DLD1 (cell line): ENCODE measurements at regions not wholly inside any gene's neighbourhood (a gene's known extent, or its start where the extent isn't known, plus 50 kb on each side); places are given as distances from the start of the nearest gene placed in this dataset.

Source experiments
- in situ Hi-C: cut with HindIII; loops from 2 replicates; pipeline ENCODE4 v1.10.0; 2017; ENCODE audit warnings: low sequenced_read_pairs

DNA sequence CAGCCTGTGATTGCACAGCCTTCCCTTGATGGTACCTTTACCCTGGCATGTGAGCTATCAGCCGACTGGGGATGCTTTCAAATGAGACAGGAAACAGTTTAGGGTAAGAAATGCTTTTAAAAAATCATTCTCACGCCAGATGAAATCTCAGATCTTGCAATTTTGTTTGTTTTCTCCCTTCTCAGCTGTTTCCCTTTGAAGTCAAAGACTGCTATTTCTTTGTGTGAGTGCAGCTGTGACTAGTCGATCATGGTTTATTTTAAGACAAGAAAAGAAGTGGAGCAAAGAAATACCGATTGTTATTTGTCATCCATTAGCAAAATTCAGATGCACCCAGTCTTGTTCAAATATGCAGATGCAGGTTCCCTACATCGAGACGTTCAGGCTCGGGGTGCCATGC is 489.7 kb downstream of the QKI start:
- in situ Hi-C loops: no loop called here

GRCh38 chr6:163903541-163903940 is 489.0 kb downstream of the QKI start:
- in situ Hi-C loops: no loop called here

DNA sequence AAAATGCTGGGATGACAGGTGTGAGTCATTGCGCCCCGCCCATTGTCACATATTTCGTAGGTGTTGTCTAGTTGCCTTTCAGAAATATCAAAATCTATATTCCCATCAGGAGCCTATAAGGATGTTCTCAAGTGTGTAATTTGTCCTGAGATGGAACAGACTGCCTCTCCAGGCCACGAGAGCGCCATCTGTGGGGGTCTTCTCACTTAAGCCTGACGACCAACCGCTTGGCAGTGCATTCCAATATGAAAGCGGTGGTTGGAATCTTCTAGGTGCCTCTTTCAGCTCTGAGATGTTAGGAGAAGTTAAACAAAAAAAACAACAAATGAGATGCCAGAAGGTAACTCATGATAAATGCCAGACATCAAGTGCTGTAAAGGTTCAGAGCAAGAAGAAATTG is 488.5 kb downstream of the QKI start:
- in situ Hi-C loops: no loop called here

DNA sequence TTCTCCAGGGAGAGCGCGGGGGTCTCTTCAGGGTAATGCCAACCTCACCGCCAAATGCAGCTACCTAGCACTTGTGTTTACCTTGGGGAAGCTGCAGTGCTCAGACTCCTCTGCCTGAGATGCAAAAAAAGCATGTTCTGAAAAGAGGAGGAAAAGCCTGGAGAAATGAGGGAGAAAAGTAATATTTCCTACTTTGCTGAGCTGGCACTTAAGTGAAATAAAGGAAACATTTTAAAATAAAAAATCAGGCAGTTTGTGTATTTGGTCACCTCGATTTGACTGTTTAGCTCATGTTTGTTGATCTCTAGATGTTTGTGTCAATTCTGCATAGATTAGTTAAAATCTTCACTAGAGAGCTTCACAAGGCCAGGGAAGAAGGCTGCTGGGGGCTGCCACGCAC is 487.2 kb downstream of the QKI start:
- in situ Hi-C loops: no loop called here

- in situ Hi-C loops: no loop called here
Measured at GRCh38 chr6:163900570-163900969, 486.1 kb downstream of the QKI start.

GRCh38 chr6:163897669-163898068 is 483.2 kb downstream of the QKI start:
- in situ Hi-C loops: no loop called here

DNA sequence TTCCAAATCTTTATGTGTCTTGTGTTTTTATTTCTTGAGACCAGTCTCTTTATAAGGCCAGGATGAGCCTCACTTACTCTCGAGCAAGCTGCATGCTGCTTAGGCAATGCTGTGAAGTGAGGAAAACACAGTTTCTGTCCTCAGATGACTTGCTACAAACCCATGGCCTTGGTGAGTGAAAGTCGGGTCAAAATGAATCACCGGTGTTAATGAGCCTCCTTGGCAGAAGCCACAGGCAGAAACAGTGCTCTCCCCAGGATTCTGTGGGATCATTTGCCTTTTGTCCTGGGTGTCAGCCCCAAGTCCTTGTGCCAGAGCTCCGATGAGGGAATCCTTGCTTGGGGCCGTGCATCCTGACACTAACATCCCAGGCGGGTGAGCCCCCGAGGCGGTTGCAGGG is 482.5 kb downstream of the QKI start:
- in situ Hi-C loops: no loop called here

DNA sequence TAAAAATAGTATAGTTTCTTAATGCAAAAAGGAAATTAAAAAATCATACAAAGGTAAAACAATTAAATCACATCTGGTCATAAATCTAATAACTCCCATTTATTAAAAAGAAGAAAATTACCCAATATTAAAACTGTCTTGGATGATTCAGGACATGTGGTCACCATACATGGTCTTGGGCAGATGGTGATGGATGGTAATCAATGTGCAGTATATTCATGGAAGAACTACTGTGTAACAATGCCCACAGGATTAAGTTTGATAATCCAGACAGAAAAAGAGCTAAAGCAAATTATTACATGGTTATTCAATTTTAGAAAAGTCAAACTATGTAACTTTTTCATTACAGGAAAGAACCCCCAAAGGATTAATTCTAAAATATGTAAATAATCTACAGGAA is 480.6 kb downstream of the QKI start:
- in situ Hi-C loops: no loop called here

GRCh38 chr6:163893609-163894189 is 479.2 kb downstream of the QKI start:
- in situ Hi-C loops: no loop called here

DNA sequence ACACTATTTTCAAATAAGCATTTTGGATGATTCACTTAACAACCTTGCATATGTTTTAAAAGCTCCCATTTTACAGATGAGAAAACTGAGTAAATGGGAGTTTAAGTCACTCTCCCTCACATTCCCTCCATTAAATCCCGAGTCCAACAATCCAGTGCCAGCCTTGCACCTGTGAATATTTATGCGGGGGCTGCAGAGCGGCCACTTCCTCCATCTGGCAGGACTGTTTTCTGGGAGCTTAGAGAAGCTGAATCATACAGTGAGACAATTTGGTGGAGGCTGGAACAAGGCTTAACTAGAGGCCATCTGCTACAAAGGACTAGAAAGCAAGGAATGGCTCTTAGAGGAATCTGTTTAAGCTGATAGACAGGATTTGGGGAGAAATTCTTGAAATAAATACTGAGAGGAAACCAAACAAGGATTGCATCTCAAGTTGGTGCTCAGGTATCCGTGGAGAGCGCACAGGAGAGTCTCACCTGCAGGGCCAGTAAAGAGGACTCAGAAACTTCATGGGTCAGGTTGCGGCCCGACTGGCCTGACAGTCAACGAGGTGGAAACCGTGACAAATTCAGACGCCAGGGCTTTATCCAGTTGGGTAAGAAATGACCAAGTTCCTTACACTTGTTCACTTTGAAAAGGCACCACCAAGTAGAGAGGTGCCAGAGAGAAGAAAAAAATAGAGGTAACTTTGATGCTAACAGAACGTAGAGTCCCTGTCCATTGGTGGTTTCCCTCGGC is 478.5 kb downstream of the QKI start:
- in situ Hi-C loops: no loop called here

- in situ Hi-C loops: no loop called here
Measured at GRCh38 chr6:163889904-163890514, 475.5 kb downstream of the QKI start.

DNA sequence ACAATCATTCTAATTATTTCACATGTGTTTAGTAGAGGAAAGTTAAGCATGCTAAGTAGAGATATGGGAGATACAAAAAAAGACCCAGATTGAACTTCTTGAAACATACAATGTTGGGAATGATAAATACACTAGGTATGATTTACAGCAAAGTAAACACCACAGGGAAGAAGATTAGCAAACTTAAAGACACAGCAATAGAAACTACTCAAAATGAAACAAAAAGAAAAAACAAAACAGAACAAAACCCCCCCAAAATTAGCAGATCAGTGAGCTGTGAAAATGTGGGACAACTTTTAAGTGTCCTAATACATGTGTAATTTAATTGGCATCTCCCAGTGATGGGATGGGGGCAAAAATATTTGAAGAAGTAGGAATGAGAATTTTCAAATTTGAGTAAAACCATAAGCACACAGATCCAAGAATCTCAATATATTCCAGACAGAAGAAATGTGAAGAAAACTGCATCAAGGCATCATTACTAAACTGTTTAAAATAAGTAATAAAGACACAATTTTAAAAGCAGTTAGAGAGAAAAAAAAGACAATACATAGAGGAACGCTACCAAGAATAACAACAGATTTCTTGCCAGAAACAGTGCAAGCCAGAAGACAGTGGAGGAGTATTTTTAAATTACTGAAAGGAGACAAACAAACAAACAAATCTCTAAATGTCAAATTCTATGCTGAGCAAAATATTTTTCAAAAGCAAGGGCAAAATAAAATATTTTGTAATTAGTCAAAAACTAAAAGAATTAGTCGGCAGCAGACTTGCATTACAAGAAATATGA is 473.7 kb downstream of the QKI start:
- in situ Hi-C loops: no loop called here

GRCh38 chr6:163886428-163886827 is 471.9 kb downstream of the QKI start:
- in situ Hi-C loops: no loop called here

DNA sequence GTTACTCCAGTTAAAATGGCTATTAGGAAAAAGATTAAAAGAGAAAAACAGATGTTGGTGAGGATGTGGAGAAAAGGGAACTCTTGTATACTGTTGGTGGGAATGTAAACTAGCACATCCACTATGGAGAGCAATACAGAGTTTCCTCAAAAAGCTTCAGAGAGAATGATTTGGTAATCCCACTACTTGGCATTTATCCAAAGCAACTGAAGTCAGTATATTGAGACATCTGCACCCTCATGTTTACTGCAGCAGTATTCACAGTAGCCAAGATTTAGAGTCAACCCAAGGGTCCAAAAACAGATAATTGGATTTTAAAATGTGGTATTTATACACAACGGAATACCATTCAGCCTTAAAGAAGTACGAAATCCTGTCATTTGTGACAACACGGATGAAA is 469.5 kb downstream of the QKI start:
- in situ Hi-C loops: no loop called here

GRCh38 chr6:163878698-163879097 is 464.2 kb downstream of the QKI start:
- in situ Hi-C loops: no loop called here

GRCh38 chr6:163877877-163878639 is 463.5 kb downstream of the QKI start:
- in situ Hi-C loops: no loop called here

GRCh38 chr6:163876391-163876790 is 461.9 kb downstream of the QKI start:
- in situ Hi-C loops: no loop called here

DNA sequence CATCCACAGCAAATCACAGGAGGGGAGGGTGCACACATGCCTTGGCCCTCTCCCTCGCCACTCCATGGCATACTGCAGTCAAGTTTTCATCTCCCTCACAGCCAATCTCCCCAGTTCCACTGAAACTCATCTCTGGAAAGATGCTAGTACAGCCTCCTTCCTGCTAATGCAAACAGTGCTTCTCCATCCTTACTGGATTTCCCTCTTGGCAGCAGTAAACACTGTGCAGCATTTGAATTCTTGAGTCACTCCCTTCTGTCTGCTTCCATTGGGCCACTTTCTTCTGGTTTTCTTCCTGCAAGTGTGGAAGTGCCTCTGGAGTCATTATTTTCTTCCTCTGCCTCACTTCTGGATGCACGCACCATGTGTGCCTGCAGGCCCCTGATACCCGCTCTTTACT is 460.3 kb downstream of the QKI start:
- in situ Hi-C loops: no loop called here

- in situ Hi-C loops: no loop called here
Measured at GRCh38 chr6:163872335-163872734, 457.8 kb downstream of the QKI start.

DNA sequence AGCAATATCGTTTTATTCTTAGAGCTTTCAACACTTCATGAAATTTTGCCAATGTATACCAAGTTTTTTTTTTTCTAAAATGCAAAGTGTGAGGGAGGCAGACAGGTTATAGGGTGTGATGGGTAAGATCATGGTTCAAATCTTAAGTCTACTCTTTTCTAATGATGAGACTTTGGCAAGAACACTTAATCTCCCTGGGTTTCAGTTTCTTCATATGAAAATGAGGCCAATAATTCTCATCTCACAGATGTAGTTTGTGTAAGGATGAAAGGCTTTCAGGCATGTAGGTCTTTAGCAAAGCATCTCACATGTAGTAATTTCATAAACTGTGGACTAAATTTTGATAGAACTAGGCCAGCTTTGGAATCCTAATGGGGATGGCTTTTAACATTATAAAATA is 457.1 kb downstream of the QKI start:
- in situ Hi-C loops: no loop called here
